ENCODE measurements at regions not wholly inside any gene's neighbourhood (a gene's known extent, or its start where the extent isn't known, plus 50 kb on each side); places are given as distances from the start of the nearest gene placed in this dataset.

DNA sequence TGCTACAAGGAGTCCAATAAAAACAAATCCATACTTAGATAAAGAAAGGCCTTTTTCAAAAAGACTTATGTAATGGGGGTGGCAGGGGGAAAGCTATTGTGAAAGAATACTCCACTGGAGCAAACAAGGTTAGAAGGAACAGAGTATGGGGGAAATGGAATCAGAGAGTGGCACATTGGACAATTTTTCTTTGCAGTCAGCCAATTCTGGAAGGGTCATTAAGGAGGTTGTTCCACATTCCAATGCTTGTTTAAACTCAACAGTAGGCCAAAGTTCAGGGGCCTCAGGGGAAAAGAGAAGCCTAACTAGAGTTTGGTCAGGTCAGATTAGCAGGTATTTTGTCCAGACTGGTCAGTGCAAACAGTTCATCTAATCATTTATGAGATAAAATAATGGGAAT, 105.2 kb upstream of the RESF1 start:
- Histone ChIP-seq H3K9me2 (ENCODE audit: low read depth, low read length) (no peaks in the 10 kb centered on the region), H3K79me2 (ENCODE audit: insufficient read depth, low read length) (no peaks in the 10 kb centered on the region), H3K9ac (ENCODE audit: low read length) (no peak overlapping the region), H3K4me1 (ENCODE audit: insufficient read depth, low read length, severe bottlenecking) (no peaks in the 10 kb centered on the region), H3K4me3 (ENCODE audit: low read depth, low read length, poor library complexity, severe bottlenecking) (no peak overlapping the region), H3K4me2 (ENCODE audit: low read length) (no peak overlapping the region), H3K9me3 (ENCODE audit: low read length) (peaks cover 32% of the 10 kb centered on the region), H3K27ac (ENCODE audit: low read depth, low read length, poor library complexity, severe bottlenecking) (no peak overlapping the region), H4K20me1 (ENCODE audit: insufficient read depth, low read length) (no peaks in the 10 kb centered on the region), H2AFZ (ENCODE audit: low read length) (no peak overlapping the region), H3K27me3 (ENCODE audit: insufficient read depth, low read length) (no peaks in the 10 kb centered on the region), H3K36me3 (ENCODE audit: insufficient read depth, low read length) (no peaks in the 10 kb centered on the region), H3F3A (ENCODE audit: insufficient read depth, low read length) (no peaks in the 10 kb centered on the region)
- no peak for TF ChIP-seq EZH2 (IDR thresholded peaks at IDR 0.05; ENCODE audit: borderline replicate concordance, low read length)
- TF ChIP-seq, protein P1, sequence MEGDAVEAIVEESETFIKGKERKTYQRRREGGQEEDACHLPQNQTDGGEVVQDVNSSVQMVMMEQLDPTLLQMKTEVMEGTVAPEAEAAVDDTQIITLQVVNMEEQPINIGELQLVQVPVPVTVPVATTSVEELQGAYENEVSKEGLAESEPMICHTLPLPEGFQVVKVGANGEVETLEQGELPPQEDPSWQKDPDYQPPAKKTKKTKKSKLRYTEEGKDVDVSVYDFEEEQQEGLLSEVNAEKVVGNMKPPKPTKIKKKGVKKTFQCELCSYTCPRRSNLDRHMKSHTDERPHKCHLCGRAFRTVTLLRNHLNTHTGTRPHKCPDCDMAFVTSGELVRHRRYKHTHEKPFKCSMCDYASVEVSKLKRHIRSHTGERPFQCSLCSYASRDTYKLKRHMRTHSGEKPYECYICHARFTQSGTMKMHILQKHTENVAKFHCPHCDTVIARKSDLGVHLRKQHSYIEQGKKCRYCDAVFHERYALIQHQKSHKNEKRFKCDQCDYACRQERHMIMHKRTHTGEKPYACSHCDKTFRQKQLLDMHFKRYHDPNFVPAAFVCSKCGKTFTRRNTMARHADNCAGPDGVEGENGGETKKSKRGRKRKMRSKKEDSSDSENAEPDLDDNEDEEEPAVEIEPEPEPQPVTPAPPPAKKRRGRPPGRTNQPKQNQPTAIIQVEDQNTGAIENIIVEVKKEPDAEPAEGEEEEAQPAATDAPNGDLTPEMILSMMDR (IDR thresholded peaks at IDR 0.05; ENCODE audit: low read length) = no peak

DNA sequence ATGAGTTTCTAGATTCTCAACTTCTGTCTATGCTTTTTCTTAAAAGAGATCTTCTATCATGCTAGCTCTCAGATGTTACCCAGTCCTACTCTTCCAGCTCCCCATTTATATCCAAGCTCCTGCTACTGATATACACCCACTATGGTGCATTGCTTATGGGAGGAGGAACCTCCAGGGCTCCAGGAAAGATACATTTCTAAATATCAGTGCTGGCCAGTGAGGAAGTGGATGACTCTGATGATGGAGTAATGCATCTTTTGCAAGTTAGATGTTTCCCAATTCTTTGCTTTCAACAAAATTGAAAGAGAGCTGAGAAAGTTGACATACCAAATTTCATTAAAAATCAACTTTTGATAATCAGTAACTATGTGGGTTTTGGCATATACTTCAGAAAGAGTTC, 105.7 kb upstream of the RESF1 start:
- H3K36me3 ChIP-seq (ENCODE audit: insufficient read depth, low read length) = no peaks in the 10 kb centered on the region
- no peaks in the 10 kb centered on the region for H3K9me2 ChIP-seq (ENCODE audit: low read depth, low read length)
- H3K9ac ChIP-seq (ENCODE audit: low read length) = no peak overlapping the region
- H3K27me3 ChIP-seq (ENCODE audit: insufficient read depth, low read length) = no peaks in the 10 kb centered on the region
- H3K4me3 ChIP-seq (ENCODE audit: low read depth, low read length, poor library complexity, severe bottlenecking) = no peak overlapping the region
- H2AFZ ChIP-seq (ENCODE audit: low read length) = no peak overlapping the region
- H3F3A ChIP-seq (ENCODE audit: insufficient read depth, low read length) = no peaks in the 10 kb centered on the region
- H3K27ac ChIP-seq (ENCODE audit: low read depth, low read length, poor library complexity, severe bottlenecking) = no peak overlapping the region
- no peaks in the 10 kb centered on the region for H3K4me1 ChIP-seq (ENCODE audit: insufficient read depth, low read length, severe bottlenecking)
- no peak for TF ChIP-seq EZH2 (IDR thresholded peaks at IDR 0.05; ENCODE audit: borderline replicate concordance, low read length)
- TF ChIP-seq, protein P1 (IDR thresholded peaks at IDR 0.05; ENCODE audit: low read length) = no peak
- H4K20me1 ChIP-seq (ENCODE audit: insufficient read depth, low read length) = no peaks in the 10 kb centered on the region
- peaks cover 32% of the 10 kb centered on the region for H3K9me3 ChIP-seq (ENCODE audit: low read length)
- H3K79me2 ChIP-seq (ENCODE audit: insufficient read depth, low read length) = no peaks in the 10 kb centered on the region
- H3K4me2 ChIP-seq (ENCODE audit: low read length) = no peak overlapping the region

DNA sequence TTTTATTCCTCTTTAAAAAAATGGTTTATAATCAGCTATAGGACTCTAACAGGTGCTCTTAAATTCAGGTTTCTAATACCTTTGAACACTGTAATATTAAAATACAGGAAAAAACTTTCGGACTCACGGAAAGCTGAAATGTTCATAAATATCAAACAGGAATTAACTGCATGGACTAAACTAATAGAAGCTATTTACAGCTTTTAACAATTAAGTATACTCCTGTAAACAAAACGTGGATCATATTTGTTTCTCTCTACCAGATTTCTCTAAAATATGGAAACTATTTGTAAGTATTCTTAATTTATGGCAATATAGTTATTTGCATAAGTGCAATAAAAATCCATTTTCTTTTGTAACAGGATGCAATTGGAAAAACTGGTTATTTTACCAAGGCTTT, 108.9 kb upstream of the RESF1 start:
- Histone ChIP-seq H3K4me1 (ENCODE audit: insufficient read depth, low read length, severe bottlenecking) (no peaks in the 10 kb centered on the region), H3K4me3 (ENCODE audit: low read depth, low read length, poor library complexity, severe bottlenecking) (no peak overlapping the region), H3K9ac (ENCODE audit: low read length) (no peak overlapping the region), H3K36me3 (ENCODE audit: insufficient read depth, low read length) (no peaks in the 10 kb centered on the region), H3F3A (ENCODE audit: insufficient read depth, low read length) (no peaks in the 10 kb centered on the region), H3K27ac (ENCODE audit: low read depth, low read length, poor library complexity, severe bottlenecking) (no peak overlapping the region), H4K20me1 (ENCODE audit: insufficient read depth, low read length) (no peaks in the 10 kb centered on the region), H3K9me2 (ENCODE audit: low read depth, low read length) (no peaks in the 10 kb centered on the region), H3K27me3 (ENCODE audit: insufficient read depth, low read length) (no peaks in the 10 kb centered on the region), H2AFZ (ENCODE audit: low read length) (no peak overlapping the region), H3K4me2 (ENCODE audit: low read length) (no peak overlapping the region), H3K79me2 (ENCODE audit: insufficient read depth, low read length) (no peaks in the 10 kb centered on the region), H3K9me3 (ENCODE audit: low read length) (peaks cover 40% of the 10 kb centered on the region)
- TF ChIP-seq EZH2 (IDR thresholded peaks at IDR 0.05; ENCODE audit: borderline replicate concordance, low read length) = no peak
- TF ChIP-seq, protein P1 (IDR thresholded peaks at IDR 0.05; ENCODE audit: low read length) = no peak
